HepG2 (cell line): ENCODE measurements at regions not wholly inside any gene's neighbourhood (a gene's known extent, or its start where the extent isn't known, plus 50 kb on each side); places are given as distances from the start of the nearest gene placed in this dataset.

Experiments
- CTCF ChIP-seq: sonication (generic); formaldehyde crosslinking; IDR thresholded peaks from 2 replicates; pipeline ENCODE4 v1.5.0; 2020; ENCODE audit warnings: mild to moderate bottlenecking, missing genetic modification reagents, moderate library complexity
- ESRRA ChIP-seq: sonication (generic); formaldehyde crosslinking; IDR thresholded peaks from 2 replicates; pipeline ENCODE4 v1.5.1; 2020; ENCODE audit warnings: mild to moderate bottlenecking, low read depth, missing genetic modification reagents
- ETS1 ChIP-seq: sonication (generic); formaldehyde crosslinking; IDR thresholded peaks from 2 replicates; pipeline ENCODE4 v1.4.0; 2020; ENCODE audit warnings: missing genetic modification reagents
- EZH2 ChIP-seq: conservative IDR thresholded peaks from 2 replicates; pipeline ENCODE4 v1.6.1; 2012; ENCODE audit warnings: mild to moderate bottlenecking, low read depth, low read length, moderate library complexity
- MYNN ChIP-seq: sonication (generic); formaldehyde crosslinking; IDR thresholded peaks from 2 replicates; pipeline ENCODE4 v1.4.0; 2020; ENCODE audit warnings: mild to moderate bottlenecking, low read depth, missing genetic modification reagents
- NONO ChIP-seq, 2 experiments: fragments of 450-650 bp in 1 of 2; sonication (generic) in 1 of 2; formaldehyde crosslinking in 1 of 2; IDR thresholded peaks in 1 of 2; conservative IDR thresholded peaks in 1 of 2; 2 replicates each; pipeline versions ENCODE4 v1.6.1 to v1.8.0; 2017 to 2022; ENCODE audit warnings: mild to moderate bottlenecking in 1 of 2, missing genetic modification reagents in 1 of 2, moderate library complexity in 1 of 2
- POLR2A ChIP-seq, 2 experiments: IDR thresholded peaks; 2 replicates each; pipeline ENCODE4 v1.6.1; 2011; ENCODE audit warnings: low read depth in 2 of 2, low read length in 2 of 2, mild to moderate bottlenecking in 1 of 2, moderate library complexity in 1 of 2; ENCODE audit not compliant: insufficient read depth in 1 of 2
- REST ChIP-seq, 2 experiments: IDR thresholded peaks; 2 replicates each; pipeline ENCODE4 v1.6.1; 2011 to 2012; ENCODE audit warnings: low read length in 2 of 2, borderline replicate concordance in 1 of 2, low read depth in 1 of 2, mild to moderate bottlenecking in 1 of 2, moderate library complexity in 1 of 2
- TOE1 ChIP-seq: sonication (generic); formaldehyde crosslinking; IDR thresholded peaks from 2 replicates; pipeline ENCODE4 v1.4.0; 2020; ENCODE audit warnings: mild to moderate bottlenecking, missing genetic modification reagents
- ZBTB3 ChIP-seq: sonication (generic); formaldehyde crosslinking; IDR thresholded peaks from 2 replicates; pipeline ENCODE4 v1.4.0; 2020; ENCODE audit warnings: low read depth, mild to moderate bottlenecking, moderate library complexity, missing genetic modification reagents, borderline replicate concordance
- ZBTB42 ChIP-seq: sonication (generic); formaldehyde crosslinking; IDR thresholded peaks from 2 replicates; pipeline ENCODE4 v1.5.0; 2020; ENCODE audit warnings: mild to moderate bottlenecking, missing genetic modification reagents
- ZBTB7A ChIP-seq: sonication (generic); formaldehyde crosslinking; IDR thresholded peaks from 2 replicates; pipeline ENCODE4 v1.8.0; 2022; ENCODE audit warnings: mild to moderate bottlenecking, missing genetic modification reagents
- ZBTB8A ChIP-seq: sonication (generic); formaldehyde crosslinking; IDR thresholded peaks from 2 replicates; pipeline ENCODE4 v1.4.0; 2020; ENCODE audit warnings: mild to moderate bottlenecking, low read depth, missing genetic modification reagents, borderline replicate concordance
- ZNF512 ChIP-seq: sonication (generic); formaldehyde crosslinking; IDR thresholded peaks from 2 replicates; pipeline ENCODE4 v1.4.0; 2020; ENCODE audit warnings: mild to moderate bottlenecking, missing genetic modification reagents

- TF ChIP-seq ZBTB3 (CRISPR knock-in tag), result no peak
- no peak for TF ChIP-seq ETS1 (CRISPR knock-in tag)
- no peak for TF ChIP-seq CTCF (CRISPR knock-in tag)
- TF ChIP-seq TOE1 (CRISPR knock-in tag), result no peak
- no peak for TF ChIP-seq EZH2
- TF ChIP-seq NONO (IDR thresholded peaks at IDR 0.05), result no peak
- TF ChIP-seq NONO (CRISPR knock-in tag; conservative IDR thresholded peaks at IDR 0.05), result no peak
- TF ChIP-seq POLR2A (IDR thresholded peaks at IDR 0.05; ENCODE audit: insufficient read depth in 1 of 2, low read depth in 2 of 2, low read length in 2 of 2), result no peak
- TF ChIP-seq REST (IDR thresholded peaks at IDR 0.05; ENCODE audit: borderline replicate concordance in 1 of 2, low read depth in 1 of 2, low read length in 2 of 2), result no peak
- TF ChIP-seq ZBTB7A, result no peak
- no peak for TF ChIP-seq ZNF512
- TF ChIP-seq MYNN (CRISPR knock-in tag), result no peak
- no peak for TF ChIP-seq ZBTB8A (CRISPR knock-in tag)
- TF ChIP-seq ZBTB42, result no peak
- no peak for TF ChIP-seq ESRRA (CRISPR knock-in tag)
Observed at GRCh38 chr3:21013566-21013965, 737.4 kb downstream of the ZNF385D start.
